ENCODE measurements at regions not wholly inside any gene's neighbourhood (a gene's known extent, or its start where the extent isn't known, plus 50 kb on each side); places are given as distances from the start of the nearest gene placed in this dataset.
"Not testable (repeated sequence)": the region's sequence is repeated elsewhere in the genome, so short reads cannot be mapped to it uniquely, and the experiment has no call there.

- no peak for TF ChIP-seq EZH2 (IDR thresholded peaks at IDR 0.05; ENCODE audit: low read length)
- TF ChIP-seq CTCF (optimal IDR thresholded peaks at IDR 0.05 in 1 of 3, IDR thresholded peaks at IDR 0.05 in 1 of 3, conservative IDR thresholded peaks at IDR 0.05 in 1 of 3; ENCODE audit: extremely low read depth in 1 of 3, insufficient read depth in 2 of 3, low read length in 3 of 3), result no peak
- no peak overlapping the region for H3K4me3 ChIP-seq (ENCODE audit: control insufficient read depth in 2 of 3, extremely low read depth in 1 of 3, insufficient read depth in 2 of 3, low read depth in 1 of 3, low read length in 3 of 3)
- no peak overlapping the region for H3K9ac ChIP-seq (ENCODE audit: control insufficient read depth, extremely low read depth, insufficient read depth, low read length)
- DNase-seq (ENCODE audit: low read depth, low spot score), result no peak
- H3K79me2 ChIP-seq (ENCODE audit: control insufficient read depth, insufficient read depth, low read length), result no peaks in the 10 kb centered on the region
- peaks cover 8% of the 10 kb centered on the region for H3K27me3 ChIP-seq (ENCODE audit: control insufficient read depth, extremely low read depth, insufficient read depth, low read length)
- dilution Hi-C loops (cut with MboI; ENCODE audit: extremely low pct_ligation_motif_present, low sequenced_read_pairs), result no loop called here
- H2AFZ ChIP-seq (ENCODE audit: control insufficient read depth, low read length), result no peak overlapping the region
- H3K4me1 ChIP-seq (ENCODE audit: control insufficient read depth, extremely low read depth, insufficient read depth, low read length), result no peaks in the 10 kb centered on the region
- no peak for FAIRE-seq
- H3K9me1 ChIP-seq (ENCODE audit: control insufficient read depth, extremely low read depth, insufficient read depth, low read length), result no peaks in the 10 kb centered on the region
- H3K4me2 ChIP-seq (ENCODE audit: control insufficient read depth, extremely low read depth, insufficient read depth, low read depth, low read length), result no peak overlapping the region
- H3K36me3 ChIP-seq (ENCODE audit: control insufficient read depth in 2 of 2, extremely low read depth in 1 of 2, insufficient read depth in 2 of 2, low read length in 2 of 2), result no peaks in the 10 kb centered on the region
- H3K9me3 ChIP-seq (ENCODE audit: control insufficient read depth, low read depth, low read length), result no peaks in the 10 kb centered on the region
- no peak overlapping the region for H3K27ac ChIP-seq (ENCODE audit: control insufficient read depth, insufficient read depth, low read length)
- no peaks in the 10 kb centered on the region for H4K20me1 ChIP-seq (ENCODE audit: control insufficient read depth, extremely low read depth, insufficient read depth, low read length)
Observed at GRCh38 chr1:229908689-229909088, 158.3 kb upstream of the GALNT2 start.

- Histone ChIP-seq H3K4me3 (ENCODE audit: control insufficient read depth in 2 of 3, extremely low read depth in 1 of 3, insufficient read depth in 2 of 3, low read depth in 1 of 3, low read length in 3 of 3) (no peak overlapping the region), H3K27ac (ENCODE audit: control insufficient read depth, insufficient read depth, low read length) (no peak overlapping the region), H3K4me1 (ENCODE audit: control insufficient read depth, extremely low read depth, insufficient read depth, low read length) (no peaks in the 10 kb centered on the region), H3K79me2 (ENCODE audit: control insufficient read depth, insufficient read depth, low read length) (no peaks in the 10 kb centered on the region), H2AFZ (ENCODE audit: control insufficient read depth, low read length) (no peak overlapping the region), H4K20me1 (ENCODE audit: control insufficient read depth, extremely low read depth, insufficient read depth, low read length) (no peaks in the 10 kb centered on the region), H3K9ac (ENCODE audit: control insufficient read depth, extremely low read depth, insufficient read depth, low read length) (no peak overlapping the region), H3K4me2 (ENCODE audit: control insufficient read depth, extremely low read depth, insufficient read depth, low read depth, low read length) (no peak overlapping the region), H3K9me3 (ENCODE audit: control insufficient read depth, low read depth, low read length) (no peaks in the 10 kb centered on the region), H3K27me3 (ENCODE audit: control insufficient read depth, extremely low read depth, insufficient read depth, low read length) (no peaks in the 10 kb centered on the region), H3K9me1 (ENCODE audit: control insufficient read depth, extremely low read depth, insufficient read depth, low read length) (no peaks in the 10 kb centered on the region), H3K36me3 (ENCODE audit: control insufficient read depth in 2 of 2, extremely low read depth in 1 of 2, insufficient read depth in 2 of 2, low read length in 2 of 2) (no peaks in the 10 kb centered on the region)
- FAIRE-seq (no peak), DNase-seq (ENCODE audit: low read depth, low spot score) (no peak)
- dilution Hi-C loops (cut with MboI; ENCODE audit: extremely low pct_ligation_motif_present, low sequenced_read_pairs), result no loop called here
- TF ChIP-seq EZH2 (IDR thresholded peaks at IDR 0.05; ENCODE audit: low read length), result no peak
- no peak for TF ChIP-seq CTCF (optimal IDR thresholded peaks at IDR 0.05 in 1 of 3, IDR thresholded peaks at IDR 0.05 in 1 of 3, conservative IDR thresholded peaks at IDR 0.05 in 1 of 3; ENCODE audit: extremely low read depth in 1 of 3, insufficient read depth in 2 of 3, low read length in 3 of 3)
Observed at GRCh38 chr1:229913489-229913888, 153.5 kb upstream of the GALNT2 start.

GRCh38 chr1:229919488-229919887 lies 147.6 kb upstream of the GALNT2 start:
- H3K4me3 ChIP-seq (ENCODE audit: control insufficient read depth in 2 of 3, extremely low read depth in 1 of 3, insufficient read depth in 2 of 3, low read depth in 1 of 3, low read length in 3 of 3); H3K4me2 ChIP-seq (ENCODE audit: control insufficient read depth, extremely low read depth, insufficient read depth, low read depth, low read length); H3K9me1 ChIP-seq (ENCODE audit: control insufficient read depth, extremely low read depth, insufficient read depth, low read length); H3K9ac ChIP-seq (ENCODE audit: control insufficient read depth, extremely low read depth, insufficient read depth, low read length); dilution Hi-C loops (cut with MboI; ENCODE audit: extremely low pct_ligation_motif_present, low sequenced_read_pairs); DNase-seq (ENCODE audit: low read depth, low spot score); H3K27me3 ChIP-seq (ENCODE audit: control insufficient read depth, extremely low read depth, insufficient read depth, low read length); H3K4me1 ChIP-seq (ENCODE audit: control insufficient read depth, extremely low read depth, insufficient read depth, low read length); H3K79me2 ChIP-seq (ENCODE audit: control insufficient read depth, insufficient read depth, low read length); H4K20me1 ChIP-seq (ENCODE audit: control insufficient read depth, extremely low read depth, insufficient read depth, low read length); FAIRE-seq; H3K36me3 ChIP-seq (ENCODE audit: control insufficient read depth in 2 of 2, extremely low read depth in 1 of 2, insufficient read depth in 2 of 2, low read length in 2 of 2); H3K27ac ChIP-seq (ENCODE audit: control insufficient read depth, insufficient read depth, low read length); H2AFZ ChIP-seq (ENCODE audit: control insufficient read depth, low read length); H3K9me3 ChIP-seq (ENCODE audit: control insufficient read depth, low read depth, low read length): not testable (repeated sequence)

Measured in keratinocyte (primary cell).